ENCODE measurements at regions not wholly inside any gene's neighbourhood (a gene's known extent, or its start where the extent isn't known, plus 50 kb on each side); places are given as distances from the start of the nearest gene placed in this dataset.
A peak's percentile ranks its signal among the peaks of the same experiment; 100 is the strongest.

GRCh38 chr5:67793966-67794365 lies 421.6 kb upstream of the PIK3R1 start:
- Histone ChIP-seq H3K4me3 (ENCODE audit: insufficient read depth, low read depth, low read length) (no peak overlapping the region), H3K27ac (ENCODE audit: low read depth, low read length) (no peak overlapping the region), H4K20me1 (ENCODE audit: insufficient read depth, low read length) (no peaks in the 10 kb centered on the region), H3K79me2 (ENCODE audit: insufficient read depth, low read length) (no peaks in the 10 kb centered on the region), H2AFZ (ENCODE audit: low read depth, low read length) (no peak overlapping the region), H3K9ac (ENCODE audit: low read length) (no peak overlapping the region), H3K27me3 (ENCODE audit: insufficient read depth, low read length) (no peaks in the 10 kb centered on the region), H3K4me1 (ENCODE audit: insufficient read depth, low read length) (no peaks in the 10 kb centered on the region), H3K4me2 (ENCODE audit: low read length) (no peak overlapping the region), H3K9me3 (ENCODE audit: insufficient read depth, low read depth, low read length) (no peaks in the 10 kb centered on the region), H3K36me3 (ENCODE audit: insufficient read depth, low read length) (no peaks in the 10 kb centered on the region)
- no peaks in the 10 kb centered on the region for H3K4me1 Mint-ChIP-seq (ENCODE audit: low read depth, unreplicated experiment)
- FAIRE-seq (no peak), DNase-seq (ENCODE audit: low read depth) (peak; percentile 82)
- no peaks in the 10 kb centered on the region for H3K27me3 Mint-ChIP-seq (ENCODE audit: low read depth, unreplicated experiment)
- H3K27ac Mint-ChIP-seq (ENCODE audit: unreplicated experiment), result no peak overlapping the region
- TF ChIP-seq EZH2 (IDR thresholded peaks at IDR 0.05; ENCODE audit: insufficient read depth, low read length), result no peak
- no peak for TF ChIP-seq CTCF (IDR thresholded peaks at IDR 0.05; ENCODE audit: insufficient read depth, low read depth, low read length)
- H3K36me3 Mint-ChIP-seq (ENCODE audit: low read depth, unreplicated experiment), result no peaks in the 10 kb centered on the region
- no peak overlapping the region for H3K4me3 Mint-ChIP-seq (ENCODE audit: unreplicated experiment)
- peaks cover 4% of the 10 kb centered on the region for H3K9me3 Mint-ChIP-seq (ENCODE audit: unreplicated experiment)

GRCh38 chr5:67793418-67793817 lies 422.1 kb upstream of the PIK3R1 start:
- Histone ChIP-seq H4K20me1 (ENCODE audit: insufficient read depth, low read length) (no peaks in the 10 kb centered on the region), H3K9ac (ENCODE audit: low read length) (no peak overlapping the region), H3K36me3 (ENCODE audit: insufficient read depth, low read length) (no peaks in the 10 kb centered on the region), H2AFZ (ENCODE audit: low read depth, low read length) (no peak overlapping the region), H3K4me1 (ENCODE audit: insufficient read depth, low read length) (no peaks in the 10 kb centered on the region), H3K27me3 (ENCODE audit: insufficient read depth, low read length) (no peaks in the 10 kb centered on the region), H3K4me3 (ENCODE audit: insufficient read depth, low read depth, low read length) (no peak overlapping the region), H3K9me3 (ENCODE audit: insufficient read depth, low read depth, low read length) (no peaks in the 10 kb centered on the region), H3K27ac (ENCODE audit: low read depth, low read length) (no peak overlapping the region), H3K79me2 (ENCODE audit: insufficient read depth, low read length) (no peaks in the 10 kb centered on the region), H3K4me2 (ENCODE audit: low read length) (no peak overlapping the region)
- FAIRE-seq (no peak), DNase-seq (ENCODE audit: low read depth) (no peak)
- peaks cover 2% of the 10 kb centered on the region for H3K9me3 Mint-ChIP-seq (ENCODE audit: unreplicated experiment)
- H3K4me1 Mint-ChIP-seq (ENCODE audit: low read depth, unreplicated experiment), result no peaks in the 10 kb centered on the region
- H3K27me3 Mint-ChIP-seq (ENCODE audit: low read depth, unreplicated experiment), result no peaks in the 10 kb centered on the region
- TF ChIP-seq CTCF (IDR thresholded peaks at IDR 0.05; ENCODE audit: insufficient read depth, low read depth, low read length), result no peak
- TF ChIP-seq EZH2 (IDR thresholded peaks at IDR 0.05; ENCODE audit: insufficient read depth, low read length), result no peak
- no peak overlapping the region for H3K27ac Mint-ChIP-seq (ENCODE audit: unreplicated experiment)
- no peak overlapping the region for H3K4me3 Mint-ChIP-seq (ENCODE audit: unreplicated experiment)
- no peaks in the 10 kb centered on the region for H3K36me3 Mint-ChIP-seq (ENCODE audit: low read depth, unreplicated experiment)

- FAIRE-seq (no peak), DNase-seq (ENCODE audit: low read depth) (peak; percentile 49)
- no peaks in the 10 kb centered on the region for H3K36me3 ChIP-seq (ENCODE audit: insufficient read depth, low read length)
- no peaks in the 10 kb centered on the region for H3K4me1 Mint-ChIP-seq (ENCODE audit: low read depth, unreplicated experiment)
- H3K9me3 Mint-ChIP-seq (ENCODE audit: unreplicated experiment), result no peaks in the 10 kb centered on the region
- no peaks in the 10 kb centered on the region for H3K79me2 ChIP-seq (ENCODE audit: insufficient read depth, low read length)
- no peak overlapping the region for H3K4me2 ChIP-seq (ENCODE audit: low read length)
- TF ChIP-seq EZH2 (IDR thresholded peaks at IDR 0.05; ENCODE audit: insufficient read depth, low read length), result no peak
- TF ChIP-seq CTCF (IDR thresholded peaks at IDR 0.05; ENCODE audit: insufficient read depth, low read depth, low read length), result no peak
- H3K27me3 ChIP-seq (ENCODE audit: insufficient read depth, low read length), result no peaks in the 10 kb centered on the region
- no peaks in the 10 kb centered on the region for H4K20me1 ChIP-seq (ENCODE audit: insufficient read depth, low read length)
- no peaks in the 10 kb centered on the region for H3K9me3 ChIP-seq (ENCODE audit: insufficient read depth, low read depth, low read length)
- no peak overlapping the region for H3K9ac ChIP-seq (ENCODE audit: low read length)
- no peaks in the 10 kb centered on the region for H3K36me3 Mint-ChIP-seq (ENCODE audit: low read depth, unreplicated experiment)
- H3K27ac Mint-ChIP-seq (ENCODE audit: unreplicated experiment), result no peak overlapping the region
- H3K4me1 ChIP-seq (ENCODE audit: insufficient read depth, low read length), result no peaks in the 10 kb centered on the region
- no peak overlapping the region for H2AFZ ChIP-seq (ENCODE audit: low read depth, low read length)
- H3K27ac ChIP-seq (ENCODE audit: low read depth, low read length), result no peak overlapping the region
- no peak overlapping the region for H3K4me3 Mint-ChIP-seq (ENCODE audit: unreplicated experiment)
- no peak overlapping the region for H3K4me3 ChIP-seq (ENCODE audit: insufficient read depth, low read depth, low read length)
- H3K27me3 Mint-ChIP-seq (ENCODE audit: low read depth, unreplicated experiment), result no peaks in the 10 kb centered on the region
Measured at GRCh38 chr5:67792891-67793290, 422.7 kb upstream of the PIK3R1 start.

Measured in astrocyte (in vitro differentiated cells and primary cell).